H1 (cell line): ENCODE measurements at regions not wholly inside any gene's neighbourhood (a gene's known extent, or its start where the extent isn't known, plus 50 kb on each side); places are given as distances from the start of the nearest gene placed in this dataset.

Experiments used
- CTCF ChIA-PET: fragments of 300-600 bp; sonication (Branson Sonifier 250); formaldehyde crosslinking; loops from one replicate; lab custom pipeline; 2021; ENCODE audit not compliant: partially characterized antibody; lab: Charles Lee
- POLR2A ChIA-PET: fragments of 300-600 bp; sonication (Branson Sonifier 250); formaldehyde crosslinking; loops from one replicate; lab custom pipeline; 2021; ENCODE audit warnings: inconsistent platforms; ENCODE audit not compliant: partially characterized antibody; lab: Charles Lee
- DNase-seq, 2 experiments: peaks; one replicate each; pipeline versions ENCODE4 v3.0.0 to v3.0.0-alpha.2; 2010 to 2022; ENCODE audit warnings: low spot score in 2 of 2, low read depth in 1 of 2, mixed read lengths in 1 of 2
- FAIRE-seq: peaks from 2 replicates; lab custom pipeline; 2011; peaks lifted over from hg19 to GRCh38; lab: Jason Lieb, UNC
- H2AFZ ChIP-seq: 2 replicates; pipeline ENCODE4 v1.8.1; 2012; ENCODE audit warnings: low read length, inconsistent platforms
- H2AK5ac ChIP-seq: 2 replicates; pipeline ENCODE4 v1.6.1; 2013; ENCODE audit warnings: low read depth, low read length
- H2BK120ac ChIP-seq: replicated peaks from 2 replicates; pipeline ENCODE3; 2013; ENCODE audit warnings: low read depth, low read length, inconsistent platforms
- H2BK12ac ChIP-seq: 2 replicates; pipeline ENCODE4 v1.6.1; 2013; ENCODE audit warnings: low read depth, low read length
- H2BK15ac ChIP-seq: 2 replicates; pipeline ENCODE4 v1.6.1; 2013; ENCODE audit warnings: low read length
- H2BK20ac ChIP-seq: 2 replicates; pipeline ENCODE4 v1.6.1; 2013; ENCODE audit warnings: low read length
- H2BK5ac ChIP-seq: 2 replicates; pipeline ENCODE4 v1.6.1; 2013; ENCODE audit warnings: low read depth, low read length
- H3K14ac ChIP-seq: 2 replicates; pipeline ENCODE4 v1.6.1; 2013; ENCODE audit warnings: inconsistent platforms; ENCODE audit not compliant: insufficient read length
- H3K18ac ChIP-seq: 2 replicates; pipeline ENCODE4 v1.6.1; 2013; ENCODE audit warnings: low read length; ENCODE audit errors: extremely low read depth
- H3K23ac ChIP-seq: 2 replicates; pipeline ENCODE4 v1.6.1; 2013; ENCODE audit warnings: inconsistent platforms; ENCODE audit not compliant: insufficient read length
- H3K23me2 ChIP-seq: 2 replicates; pipeline ENCODE4 v1.6.1; 2013; ENCODE audit warnings: low read depth, low read length
- H3K27ac ChIP-seq: 2 replicates; pipeline ENCODE4 v1.6.1; 2011; ENCODE audit warnings: low read depth, low read length, inconsistent platforms
- H3K27me3 ChIP-seq, 4 experiments: replicated peaks in 1 of 4; 1 replicate in 1 of 4; 2 replicates in 3 of 4; pipeline versions ENCODE4 v1.6.1 to v1.8.1; 2011 to 2013; ENCODE audit warnings: low read length in 3 of 4, mild to moderate bottlenecking in 3 of 4, inconsistent platforms in 2 of 4, mixed read lengths in 2 of 4, moderate library complexity in 1 of 4; ENCODE audit not compliant: control insufficient read depth in 3 of 4, insufficient read depth in 3 of 4; ENCODE audit errors: extremely low read depth in 1 of 4
- H3K36me3 ChIP-seq, 4 experiments: 2 replicates each; pipeline versions ENCODE4 v1.6.1 to v1.8.1; 2011 to 2013; ENCODE audit warnings: mild to moderate bottlenecking in 4 of 4, low read length in 3 of 4, moderate library complexity in 2 of 4, control low read depth in 1 of 4, inconsistent platforms in 1 of 4; ENCODE audit not compliant: insufficient read depth in 4 of 4, control insufficient read depth in 2 of 4
- H3K4ac ChIP-seq: replicated peaks from 2 replicates; pipeline ENCODE3; 2013; ENCODE audit warnings: low read length, low read depth, mixed read lengths, inconsistent platforms; ENCODE audit not compliant: insufficient read length
- H3K4me1 ChIP-seq, 4 experiments: replicated peaks in 1 of 4; 1 replicate in 1 of 4; 2 replicates in 3 of 4; pipeline versions ENCODE4 v1.6.1 to v1.8.1; 2011 to 2013; ENCODE audit warnings: low read length in 3 of 4, inconsistent platforms in 2 of 4, mixed read lengths in 1 of 4; ENCODE audit not compliant: insufficient read depth in 4 of 4, control insufficient read depth in 3 of 4
- H3K4me2 ChIP-seq, 2 experiments: 2 replicates each; pipeline versions ENCODE4 v1.6.1 to v1.8.1; 2011 to 2013; ENCODE audit warnings: low read depth in 2 of 2, low read length in 2 of 2, control low read depth in 1 of 2, inconsistent platforms in 1 of 2, mild to moderate bottlenecking in 1 of 2; ENCODE audit not compliant: insufficient read depth in 1 of 2
- H3K4me3 ChIP-seq, 4 experiments: fragments of 200-600, 300-600 bp in 1 of 4; sonication (generic), shearing (Covaris generic), sonication (Bioruptor Twin) in 1 of 4; 2 replicates each; pipeline versions ENCODE4 v1.5.1 to v1.8.1; 2011 to 2016; ENCODE audit warnings: low read length in 4 of 4, low read depth in 3 of 4, control low read depth in 2 of 4, inconsistent platforms in 2 of 4, mild to moderate bottlenecking in 2 of 4, mixed read lengths in 1 of 4, moderate library complexity in 1 of 4; ENCODE audit not compliant: insufficient read depth in 2 of 4; ENCODE audit errors: extremely low read depth in 1 of 4
- H3K56ac ChIP-seq: replicated peaks from 2 replicates; pipeline ENCODE3; 2013; ENCODE audit warnings: low read depth, mild to moderate bottlenecking, mixed read lengths, low read length, inconsistent platforms; ENCODE audit not compliant: insufficient read length
- H3K79me1 ChIP-seq: 2 replicates; pipeline ENCODE4 v1.6.1; 2013; ENCODE audit warnings: low read depth, low read length, control low read depth
- H3K79me2 ChIP-seq, 2 experiments: 2 replicates each; pipeline versions ENCODE4 v1.6.1 to v1.8.1; 2012 to 2013; ENCODE audit warnings: low read length in 2 of 2, mild to moderate bottlenecking in 2 of 2, inconsistent platforms in 1 of 2; ENCODE audit not compliant: insufficient read depth in 2 of 2, control insufficient read depth in 1 of 2
- H3K9ac ChIP-seq, 4 experiments: replicated peaks in 1 of 4; 1 replicate in 1 of 4; 2 replicates in 3 of 4; pipeline versions ENCODE4 v1.6.1 to v1.8.1; 2011 to 2013; ENCODE audit warnings: low read depth in 3 of 4, low read length in 3 of 4, control low read depth in 2 of 4, mild to moderate bottlenecking in 2 of 4, moderate library complexity in 2 of 4, inconsistent platforms in 1 of 4; ENCODE audit errors: extremely low read depth in 1 of 4
- H3K9me3 ChIP-seq, 2 experiments: 2 replicates each; pipeline versions ENCODE4 v1.6.1 to v1.8.1; 2012 to 2013; ENCODE audit warnings: mild to moderate bottlenecking in 2 of 2, moderate library complexity in 2 of 2, control low read depth in 1 of 2, inconsistent platforms in 1 of 2, low read depth in 1 of 2, low read length in 1 of 2, mixed read lengths in 1 of 2; ENCODE audit not compliant: insufficient read depth in 2 of 2
- H4K20me1 ChIP-seq, 2 experiments: replicated peaks in 1 of 2; 2 replicates each; pipeline versions ENCODE3 to v1.8.1; 2011 to 2013; ENCODE audit warnings: inconsistent platforms in 2 of 2, low read length in 2 of 2, mild to moderate bottlenecking in 1 of 2; ENCODE audit not compliant: insufficient read depth in 2 of 2, control insufficient read depth in 1 of 2
- H4K5ac ChIP-seq: 2 replicates; pipeline ENCODE4 v1.6.1; 2013; ENCODE audit warnings: low read length, low read depth, mixed read lengths, inconsistent platforms; ENCODE audit not compliant: insufficient read length
- H4K8ac ChIP-seq: 2 replicates; pipeline ENCODE4 v1.8.0; 2013; ENCODE audit warnings: mild to moderate bottlenecking, moderate library complexity, low read length, inconsistent platforms; ENCODE audit not compliant: insufficient read depth; ENCODE audit errors: extremely low read depth
- H4K91ac ChIP-seq: replicated peaks from 2 replicates; pipeline ENCODE3; 2013; ENCODE audit warnings: low read length, mixed read lengths, inconsistent platforms; ENCODE audit not compliant: insufficient read length
- CHD1 ChIP-seq: IDR thresholded peaks from 2 replicates; pipeline ENCODE4 v1.6.1; 2012; ENCODE audit warnings: low read depth, low read length, improper control_type of control experiment
- JUN ChIP-seq: IDR thresholded peaks from 2 replicates; pipeline ENCODE4 v1.6.1; 2011; ENCODE audit warnings: low read depth, mild to moderate bottlenecking, improper control_type of control experiment, low read length
- JUND ChIP-seq: IDR thresholded peaks from 2 replicates; pipeline ENCODE4 v1.6.1; 2011; ENCODE audit warnings: mild to moderate bottlenecking, improper control_type of control experiment, low read length
- SIX5 ChIP-seq: IDR thresholded peaks from 2 replicates; pipeline ENCODE4 v1.6.1; 2011; ENCODE audit warnings: mild to moderate bottlenecking, low read depth, low read length
- SP1 ChIP-seq: IDR thresholded peaks from 2 replicates; pipeline ENCODE4 v1.6.1; 2011; ENCODE audit warnings: low read depth, low read length
- TBP ChIP-seq: IDR thresholded peaks from 2 replicates; pipeline ENCODE4 v1.6.1; 2011; ENCODE audit warnings: low read depth, low read length, improper control_type of control experiment
- WGBS, 2 experiments: shearing (Covaris generic) in 1 of 2; methylation state at CpG; one replicate each; pipeline versions ENCODE4 v1.1.6 to v1.1.7; 2013 to 2015; ENCODE audit warnings: low lambda C conversion rate in 2 of 2, mixed read lengths in 2 of 2, inconsistent platforms in 1 of 2, low coverage in 1 of 2, missing lambda C conversion rate in 1 of 2; ENCODE audit not compliant: insufficient replicate concordance in 2 of 2, insufficient coverage in 1 of 2, insufficient read length in 1 of 2; ENCODE audit errors: extremely low coverage in 1 of 2, missing lambda C conversion rate in 1 of 2; 5-methylcytosine and 5-hydroxymethylcytosine counted together
- TF ChIP-seq, protein P1 (sequence below): IDR thresholded peaks from 2 replicates; pipeline ENCODE4 v1.6.1; 2012; ENCODE audit warnings: low read length, inconsistent platforms

- no peak overlapping the region for H2BK12ac ChIP-seq
- ChIA-PET CTCF (interaction anchor here (0.5 to 1.5 kb wide), 4 partner anchors 9 to 154 kb away, joined by 3 to 6 read pairs (median 4); no protein-coding TSS in a partner anchor), POLR2A (no interaction called here)
- no peak overlapping the region for H3K23ac ChIP-seq
- no peak overlapping the region for H2BK20ac ChIP-seq
- no peak overlapping the region for H3K4me2 ChIP-seq
- H3K79me2 ChIP-seq = no peaks in the 10 kb centered on the region
- H4K8ac ChIP-seq = no peak overlapping the region
- H2BK5ac ChIP-seq = no peak overlapping the region
- H2BK15ac ChIP-seq = no peak overlapping the region
- H3K56ac ChIP-seq = no peak overlapping the region
- no peaks in the 10 kb centered on the region for H3K9me3 ChIP-seq
- H2AK5ac ChIP-seq = no peak overlapping the region
- WGBS, 2 experiments = 91% methylated on average over 2 of the region's 2 CpGs; no CpG with 5 or more reads in 1 of the 2 experiments
- H2BK120ac ChIP-seq = no peak overlapping the region
- peak overlapping the region in 1 of 4 experiments; percentile 8; a peak in 1 of 7 replicates for H3K9ac ChIP-seq
- H3K18ac ChIP-seq = no peak overlapping the region
- H2AFZ ChIP-seq = no peak overlapping the region
- H3K4ac ChIP-seq = no peak overlapping the region
- TF ChIP-seq CHD1 (no peak), JUN (no peak), JUND (no peak), TBP (no peak), SP1 (no peak), SIX5 (no peak)
- TF ChIP-seq, protein P1, sequence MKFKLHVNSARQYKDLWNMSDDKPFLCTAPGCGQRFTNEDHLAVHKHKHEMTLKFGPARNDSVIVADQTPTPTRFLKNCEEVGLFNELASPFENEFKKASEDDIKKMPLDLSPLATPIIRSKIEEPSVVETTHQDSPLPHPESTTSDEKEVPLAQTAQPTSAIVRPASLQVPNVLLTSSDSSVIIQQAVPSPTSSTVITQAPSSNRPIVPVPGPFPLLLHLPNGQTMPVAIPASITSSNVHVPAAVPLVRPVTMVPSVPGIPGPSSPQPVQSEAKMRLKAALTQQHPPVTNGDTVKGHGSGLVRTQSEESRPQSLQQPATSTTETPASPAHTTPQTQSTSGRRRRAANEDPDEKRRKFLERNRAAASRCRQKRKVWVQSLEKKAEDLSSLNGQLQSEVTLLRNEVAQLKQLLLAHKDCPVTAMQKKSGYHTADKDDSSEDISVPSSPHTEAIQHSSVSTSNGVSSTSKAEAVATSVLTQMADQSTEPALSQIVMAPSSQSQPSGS = no peak
- FAIRE-seq = no peak
- no peak for DNase-seq
- H3K4me1 ChIP-seq = no peaks in the 10 kb centered on the region
- no peak overlapping the region for H4K5ac ChIP-seq
- no peak overlapping the region for H4K91ac ChIP-seq
- H3K27me3 ChIP-seq = no peaks in the 10 kb centered on the region
- no peaks in the 10 kb centered on the region for H4K20me1 ChIP-seq
- H3K4me3 ChIP-seq = no peak overlapping the region
- no peaks in the 10 kb centered on the region for H3K36me3 ChIP-seq
- H3K14ac ChIP-seq = no peak overlapping the region
- H3K79me1 ChIP-seq = no peaks in the 10 kb centered on the region
- H3K27ac ChIP-seq = no peak overlapping the region
- H3K23me2 ChIP-seq = no peaks in the 10 kb centered on the region
Observed at GRCh38 chr3:167187221-167187620, 192.9 kb downstream of the ZBBX start.
